Brain microvascular endothelial cell (primary cell): ENCODE measurements at regions not wholly inside any gene's neighbourhood (a gene's known extent, or its start where the extent isn't known, plus 50 kb on each side); places are given as distances from the start of the nearest gene placed in this dataset.

Source experiments
- DNase-seq: peaks from one replicate; pipeline ENCODE4 v3.0.0-alpha.2; 2020
- H3K27ac ChIP-seq: fragments of 250-450 bp; sonication (Bioruptor Pico); 2 replicates; pipeline ENCODE4 v1.5.1; 2020; ENCODE audit warnings: mild to moderate bottlenecking, moderate library complexity
- H3K27me3 ChIP-seq: fragments of 250-450 bp; sonication (Bioruptor Pico); replicated peaks from 2 replicates; pipeline ENCODE4 v1.5.1; 2020; ENCODE audit warnings: mild to moderate bottlenecking
- H3K36me3 ChIP-seq: fragments of 250-450 bp; sonication (Bioruptor Pico); replicated peaks from 2 replicates; pipeline ENCODE4 v1.5.1; 2020; ENCODE audit warnings: mild to moderate bottlenecking
- H3K4me3 ChIP-seq: 2 replicates; pipeline ENCODE4 v1.5.1; 2011; ENCODE audit warnings: low read depth, mild to moderate bottlenecking, control low read depth, low read length, moderate library complexity
- in situ Hi-C: cut with HindIII; loops from 2 replicates; pipeline ENCODE4 v1.10.0; 2017; ENCODE audit warnings: low sequenced_read_pairs, low pct_ligation_motif_present
- TF ChIP-seq, protein P1 (sequence below): IDR thresholded peaks from 2 replicates; pipeline ENCODE4 v1.5.1; 2011; ENCODE audit warnings: low read depth, mild to moderate bottlenecking, moderate library complexity, low read length, control low read depth, inconsistent platforms; ENCODE audit errors: missing control alignments

DNA sequence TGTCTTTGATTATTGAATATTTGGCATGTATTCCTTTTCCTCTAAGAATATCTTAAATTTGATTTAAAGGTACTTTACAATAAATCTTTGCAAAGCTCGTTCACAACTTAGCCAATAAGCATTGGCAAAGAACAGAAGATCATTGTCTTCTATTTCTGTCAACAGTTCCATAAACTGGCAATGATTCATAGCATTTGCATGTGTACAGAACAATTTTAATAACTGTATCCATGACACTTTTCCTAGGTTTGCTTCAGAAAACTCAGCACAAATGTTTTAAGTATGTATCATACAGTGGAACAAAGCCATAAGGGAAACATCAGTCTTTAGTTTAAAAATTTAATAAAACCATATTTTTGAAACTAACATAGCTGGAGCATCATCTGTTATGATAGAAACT is 462.7 kb upstream of the RPS6KA3 start:
- Histone ChIP-seq H3K36me3 (no peaks in the 10 kb centered on the region), H3K27ac (no peak overlapping the region), H3K4me3 (no peak overlapping the region), H3K27me3 (no peaks in the 10 kb centered on the region)
- in situ Hi-C loops = no loop called here
- TF ChIP-seq, protein P1, sequence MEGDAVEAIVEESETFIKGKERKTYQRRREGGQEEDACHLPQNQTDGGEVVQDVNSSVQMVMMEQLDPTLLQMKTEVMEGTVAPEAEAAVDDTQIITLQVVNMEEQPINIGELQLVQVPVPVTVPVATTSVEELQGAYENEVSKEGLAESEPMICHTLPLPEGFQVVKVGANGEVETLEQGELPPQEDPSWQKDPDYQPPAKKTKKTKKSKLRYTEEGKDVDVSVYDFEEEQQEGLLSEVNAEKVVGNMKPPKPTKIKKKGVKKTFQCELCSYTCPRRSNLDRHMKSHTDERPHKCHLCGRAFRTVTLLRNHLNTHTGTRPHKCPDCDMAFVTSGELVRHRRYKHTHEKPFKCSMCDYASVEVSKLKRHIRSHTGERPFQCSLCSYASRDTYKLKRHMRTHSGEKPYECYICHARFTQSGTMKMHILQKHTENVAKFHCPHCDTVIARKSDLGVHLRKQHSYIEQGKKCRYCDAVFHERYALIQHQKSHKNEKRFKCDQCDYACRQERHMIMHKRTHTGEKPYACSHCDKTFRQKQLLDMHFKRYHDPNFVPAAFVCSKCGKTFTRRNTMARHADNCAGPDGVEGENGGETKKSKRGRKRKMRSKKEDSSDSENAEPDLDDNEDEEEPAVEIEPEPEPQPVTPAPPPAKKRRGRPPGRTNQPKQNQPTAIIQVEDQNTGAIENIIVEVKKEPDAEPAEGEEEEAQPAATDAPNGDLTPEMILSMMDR = no peak
- no peak for DNase-seq

DNA sequence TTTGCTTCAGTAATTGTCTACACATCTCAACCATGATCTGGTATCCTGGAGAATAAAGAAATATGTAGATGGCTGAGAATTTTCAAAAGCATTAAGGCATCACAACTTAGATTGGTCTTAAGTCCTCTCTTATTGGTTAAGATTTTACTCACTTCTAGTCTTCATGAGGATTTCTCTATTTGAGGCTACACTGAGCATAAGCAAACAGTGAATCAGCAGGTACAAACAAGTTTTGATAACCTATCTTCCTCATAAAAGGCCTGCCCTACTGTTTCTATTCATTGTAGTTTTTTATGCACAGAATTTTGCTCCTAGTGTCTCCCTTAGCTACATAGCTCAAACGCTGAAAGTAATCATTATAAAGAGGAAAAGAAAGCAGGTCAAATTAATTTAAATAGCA is 460.7 kb upstream of the RPS6KA3 start:
- TF ChIP-seq, protein P1 = no peak
- in situ Hi-C loops = no loop called here
- no peaks in the 10 kb centered on the region for H3K36me3 ChIP-seq
- H3K4me3 ChIP-seq = no peak overlapping the region
- no peak overlapping the region for H3K27ac ChIP-seq
- no peaks in the 10 kb centered on the region for H3K27me3 ChIP-seq
- no peak for DNase-seq

DNA sequence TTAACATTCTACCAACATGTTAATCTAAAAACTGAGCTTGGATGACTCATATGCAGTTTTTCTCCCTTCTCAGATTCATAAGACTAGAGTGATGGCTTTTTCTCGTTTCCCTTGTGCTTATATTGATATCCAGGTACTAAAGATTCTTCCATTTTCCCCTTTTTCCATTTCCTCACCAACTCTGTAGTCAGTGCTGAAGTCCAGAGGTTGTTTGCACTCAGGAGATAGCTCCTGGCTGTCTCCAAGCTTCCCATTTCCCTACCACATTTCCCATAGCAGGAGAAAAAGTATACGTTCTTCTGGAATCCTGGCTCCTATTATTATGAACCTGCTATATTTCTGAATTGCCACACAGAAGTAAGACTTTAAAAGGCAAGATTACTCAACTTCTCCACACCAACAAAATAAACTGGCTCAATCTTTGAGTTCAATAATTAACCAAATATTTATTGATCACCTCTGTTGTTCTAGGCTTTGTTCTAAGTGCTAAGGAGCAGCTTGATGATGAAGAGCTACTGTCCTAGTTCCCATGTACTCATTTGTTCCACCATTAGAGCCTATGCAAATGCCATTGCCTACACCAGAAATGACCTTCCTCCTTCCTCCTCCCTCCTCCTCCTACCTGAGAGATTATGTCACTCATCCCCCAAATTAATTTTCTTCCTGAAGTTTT is 454.4 kb upstream of the RPS6KA3 start:
- TF ChIP-seq, protein P1 = no peak
- Histone ChIP-seq H3K27ac (no peak overlapping the region), H3K27me3 (no peaks in the 10 kb centered on the region), H3K4me3 (no peak overlapping the region), H3K36me3 (no peaks in the 10 kb centered on the region)
- DNase-seq = no peak
- in situ Hi-C loops = no loop called here

DNA sequence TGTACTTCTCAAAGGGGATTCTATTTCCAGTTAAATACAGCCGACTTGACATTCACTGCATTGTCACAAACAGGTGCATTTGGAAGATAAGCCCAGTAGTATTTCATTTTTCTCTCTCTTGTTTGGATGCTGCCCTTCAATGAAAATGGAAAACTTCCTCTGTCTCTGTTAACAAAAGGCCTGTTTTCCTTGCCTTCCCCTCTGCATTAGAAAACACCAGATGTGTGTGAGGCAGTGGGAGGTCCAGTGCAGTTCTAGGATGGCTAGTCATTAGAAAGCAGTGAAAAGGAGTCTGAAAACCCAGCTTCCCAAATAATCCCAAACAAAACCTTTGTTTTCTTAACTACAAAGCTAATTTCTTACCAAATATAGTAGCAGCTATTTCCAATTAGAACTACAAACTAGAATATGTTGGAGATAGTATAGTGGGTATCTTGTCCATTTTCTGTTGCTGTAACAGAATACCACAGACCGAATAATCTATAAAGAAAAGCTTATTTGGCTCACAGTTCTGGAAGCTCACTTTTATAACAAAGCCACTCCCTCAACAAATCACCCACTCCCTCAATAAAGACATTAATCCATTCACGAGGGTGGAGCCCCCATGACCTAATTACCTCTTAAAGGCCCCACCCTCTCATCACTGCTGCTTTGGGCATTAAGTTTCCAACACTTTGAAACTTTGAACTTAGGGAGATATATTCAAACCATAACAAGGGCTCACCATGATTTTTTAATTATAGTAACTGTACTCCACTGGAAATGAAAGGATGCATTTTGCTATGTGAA is 452.1 kb upstream of the RPS6KA3 start:
- no peaks in the 10 kb centered on the region for H3K36me3 ChIP-seq
- in situ Hi-C loops = no loop called here
- H3K4me3 ChIP-seq = no peak overlapping the region
- TF ChIP-seq, protein P1 = no peak
- H3K27ac ChIP-seq = no peak overlapping the region
- no peaks in the 10 kb centered on the region for H3K27me3 ChIP-seq
- DNase-seq = no peak

DNA sequence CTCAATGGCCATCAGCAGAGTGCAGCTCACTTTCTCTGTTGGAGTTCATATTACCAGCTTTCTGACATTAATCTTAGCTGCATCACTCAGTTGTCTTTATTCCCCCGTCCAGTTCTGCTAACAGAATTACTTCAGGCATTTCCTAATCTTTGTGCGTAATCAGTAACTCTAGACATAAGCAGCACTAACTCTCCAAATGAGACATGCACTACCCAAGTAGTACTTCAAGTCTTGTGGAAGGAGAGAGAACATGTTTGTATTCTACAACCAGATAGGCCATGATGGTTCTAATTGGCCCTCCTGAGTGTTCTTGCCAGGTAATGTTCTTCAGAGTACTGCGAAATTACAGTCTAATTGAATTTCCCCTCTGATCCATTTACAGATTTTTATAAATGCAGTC is 448.5 kb upstream of the RPS6KA3 start:
- in situ Hi-C loops = no loop called here
- DNase-seq = no peak

More for the DNA sequence above, 448.5 kb upstream of the RPS6KA3 start:
- TF ChIP-seq, protein P1 = no peak
- no peak overlapping the region for H3K4me3 ChIP-seq
- no peaks in the 10 kb centered on the region for H3K36me3 ChIP-seq
- no peaks in the 10 kb centered on the region for H3K27me3 ChIP-seq
- no peak overlapping the region for H3K27ac ChIP-seq
